HFFc6 (cell line): ENCODE measurements at regions not wholly inside any gene's neighbourhood (a gene's known extent, or its start where the extent isn't known, plus 50 kb on each side); places are given as distances from the start of the nearest gene placed in this dataset.
"Not testable (repeated sequence)": the region's sequence is repeated elsewhere in the genome, so short reads cannot be mapped to it uniquely, and the experiment has no call there.

Source experiments
- DNase-seq: peaks from one replicate; pipeline ENCODE4 v3.0.0-alpha.2; 2018
- H3K27ac Mint-ChIP-seq: 2 replicates; pipeline ENCODE4 v1.8.0; 2020; ENCODE audit warnings: mild to moderate bottlenecking, mixed read lengths
- H3K27me3 Mint-ChIP-seq: 2 replicates; pipeline ENCODE4 v1.8.0; 2021; ENCODE audit warnings: mild to moderate bottlenecking, moderate library complexity, mixed read lengths; ENCODE audit not compliant: insufficient read depth
- H3K36me3 Mint-ChIP-seq: 2 replicates; pipeline ENCODE4 v1.8.0; 2021; ENCODE audit warnings: low read depth, mixed read lengths
- H3K4me1 Mint-ChIP-seq: 2 replicates; pipeline ENCODE4 v1.8.0; 2020; ENCODE audit warnings: low read depth, mixed read lengths
- H3K4me3 Mint-ChIP-seq: 2 replicates; pipeline ENCODE4 v1.8.0; 2020; ENCODE audit warnings: mild to moderate bottlenecking, moderate library complexity, mixed read lengths
- H3K9me3 Mint-ChIP-seq: 2 replicates; pipeline ENCODE4 v1.8.0; 2020; ENCODE audit warnings: mild to moderate bottlenecking, mixed read lengths
- CTCF ChIP-seq: fragments of 200-600 bp; sonication (generic); IDR thresholded peaks from 2 replicates; pipeline ENCODE4 v1.5.0; 2021; ENCODE audit warnings: antibody characterized with exemption, mild to moderate bottlenecking

GRCh38 chr5:15002173-15002572 is 130.6 kb upstream of the ANKH start:
- no peak for TF ChIP-seq CTCF
- no peak for DNase-seq
- Mint-ChIP-seq H3K4me3 (no peak overlapping the region), H3K27ac (no peak overlapping the region), H3K36me3 (peaks cover 7% of the 10 kb centered on the region; the same call in 1 of the 2 replicates), H3K4me1 (peaks cover 16% of the 10 kb centered on the region; the same call in 1 of the 2 replicates), H3K27me3 (peaks cover 29% of the 10 kb centered on the region), H3K9me3 (peaks cover 16% of the 10 kb centered on the region)

- no peak for TF ChIP-seq CTCF
- peaks cover 29% of the 10 kb centered on the region for H3K27me3 Mint-ChIP-seq
- H3K4me3 Mint-ChIP-seq, result no peak overlapping the region
- peaks cover 16% of the 10 kb centered on the region; the same call in 1 of the 2 replicates for H3K4me1 Mint-ChIP-seq
- no peak overlapping the region for H3K27ac Mint-ChIP-seq
- no peak for DNase-seq
- peaks cover 16% of the 10 kb centered on the region for H3K9me3 Mint-ChIP-seq
- H3K36me3 Mint-ChIP-seq, result peaks cover 7% of the 10 kb centered on the region; the same call in 1 of the 2 replicates
Observed at GRCh38 chr5:15001517-15001916, 129.9 kb upstream of the ANKH start.

GRCh38 chr5:14998491-14998890 is 126.9 kb upstream of the ANKH start:
- Mint-ChIP-seq H3K9me3 (peaks cover 16% of the 10 kb centered on the region), H3K27me3 (peaks cover 26% of the 10 kb centered on the region), H3K4me3 (no peak overlapping the region), H3K27ac (no peak overlapping the region), H3K36me3 (peaks cover 7% of the 10 kb centered on the region; the same call in 1 of the 2 replicates), H3K4me1 (peaks cover 10% of the 10 kb centered on the region; the same call in 1 of the 2 replicates)
- TF ChIP-seq CTCF, result no peak
- DNase-seq, result no peak

GRCh38 chr5:14996997-14997396 is 125.4 kb upstream of the ANKH start:
- H3K4me1 Mint-ChIP-seq, result peaks cover 6% of the 10 kb centered on the region; the same call in 1 of the 2 replicates
- H3K27me3 Mint-ChIP-seq, result peaks cover 28% of the 10 kb centered on the region
- H3K36me3 Mint-ChIP-seq, result peaks cover 7% of the 10 kb centered on the region; the same call in 1 of the 2 replicates
- H3K4me3 Mint-ChIP-seq, result no peak overlapping the region
- TF ChIP-seq CTCF, result no peak
- H3K27ac Mint-ChIP-seq, result no peak overlapping the region
- H3K9me3 Mint-ChIP-seq, result peaks cover 16% of the 10 kb centered on the region
- DNase-seq, result no peak

GRCh38 chr5:14995229-14995628 is 123.7 kb upstream of the ANKH start:
- no peak overlapping the region for H3K27ac Mint-ChIP-seq
- TF ChIP-seq CTCF, result no peak
- no peaks in the 10 kb centered on the region for H3K4me1 Mint-ChIP-seq
- no peak for DNase-seq
- peaks cover 7% of the 10 kb centered on the region; the same call in 1 of the 2 replicates for H3K36me3 Mint-ChIP-seq
- H3K27me3 Mint-ChIP-seq, result peaks cover 23% of the 10 kb centered on the region
- H3K4me3 Mint-ChIP-seq, result no peak overlapping the region
- peaks cover 16% of the 10 kb centered on the region for H3K9me3 Mint-ChIP-seq

- H3K4me1 Mint-ChIP-seq, DNase-seq, H3K4me3 Mint-ChIP-seq, H3K36me3 Mint-ChIP-seq, H3K27ac Mint-ChIP-seq: not testable (repeated sequence)
- Mint-ChIP-seq H3K9me3 (peaks cover 12% of the 10 kb centered on the region), H3K27me3 (peaks cover 16% of the 10 kb centered on the region)
Observed at GRCh38 chr5:14993459-14994133, 122.0 kb upstream of the ANKH start.

GRCh38 chr5:14992751-14993458 is 121.3 kb upstream of the ANKH start:
- H3K4me1 Mint-ChIP-seq, DNase-seq, H3K36me3 Mint-ChIP-seq, H3K27ac Mint-ChIP-seq, H3K4me3 Mint-ChIP-seq, H3K9me3 Mint-ChIP-seq: not testable (repeated sequence)
- peaks cover 13% of the 10 kb centered on the region for H3K27me3 Mint-ChIP-seq
